ENCODE measurements at regions not wholly inside any gene's neighbourhood (a gene's known extent, or its start where the extent isn't known, plus 50 kb on each side); places are given as distances from the start of the nearest gene placed in this dataset.

- Mint-ChIP-seq H3K9me3 (peaks cover 5% of the 10 kb centered on the region), H3K4me3 (no peak overlapping the region), H3K4me1 (no peaks in the 10 kb centered on the region), H3K27ac (no peak overlapping the region), H3K36me3 (ENCODE audit: low read depth) (peaks cover 2% of the 10 kb centered on the region), H3K27me3 (ENCODE audit: insufficient read depth) (no peaks in the 10 kb centered on the region)
- no peak for DNase-seq
- Histone ChIP-seq H3K9me3 (ENCODE audit: control insufficient read depth, low read length) (peaks cover 4% of the 10 kb centered on the region), H3K36me3 (ENCODE audit: control insufficient read depth, insufficient read depth, low read length) (no peaks in the 10 kb centered on the region), H3K4me3 (ENCODE audit: low read length) (no peak overlapping the region), H3K9ac (ENCODE audit: extremely low read depth, low read length, poor library complexity, severe bottlenecking) (no peak overlapping the region), H3K27ac (ENCODE audit: low read depth, low read length) (no peak overlapping the region), H3K4me1 (ENCODE audit: control insufficient read depth, insufficient read depth, low read length) (peaks cover 3% of the 10 kb centered on the region), H3K27me3 (ENCODE audit: control insufficient read depth, insufficient read depth, low read length, poor library complexity, severe bottlenecking) (no peaks in the 10 kb centered on the region)
- TF ChIP-seq, protein P1, sequence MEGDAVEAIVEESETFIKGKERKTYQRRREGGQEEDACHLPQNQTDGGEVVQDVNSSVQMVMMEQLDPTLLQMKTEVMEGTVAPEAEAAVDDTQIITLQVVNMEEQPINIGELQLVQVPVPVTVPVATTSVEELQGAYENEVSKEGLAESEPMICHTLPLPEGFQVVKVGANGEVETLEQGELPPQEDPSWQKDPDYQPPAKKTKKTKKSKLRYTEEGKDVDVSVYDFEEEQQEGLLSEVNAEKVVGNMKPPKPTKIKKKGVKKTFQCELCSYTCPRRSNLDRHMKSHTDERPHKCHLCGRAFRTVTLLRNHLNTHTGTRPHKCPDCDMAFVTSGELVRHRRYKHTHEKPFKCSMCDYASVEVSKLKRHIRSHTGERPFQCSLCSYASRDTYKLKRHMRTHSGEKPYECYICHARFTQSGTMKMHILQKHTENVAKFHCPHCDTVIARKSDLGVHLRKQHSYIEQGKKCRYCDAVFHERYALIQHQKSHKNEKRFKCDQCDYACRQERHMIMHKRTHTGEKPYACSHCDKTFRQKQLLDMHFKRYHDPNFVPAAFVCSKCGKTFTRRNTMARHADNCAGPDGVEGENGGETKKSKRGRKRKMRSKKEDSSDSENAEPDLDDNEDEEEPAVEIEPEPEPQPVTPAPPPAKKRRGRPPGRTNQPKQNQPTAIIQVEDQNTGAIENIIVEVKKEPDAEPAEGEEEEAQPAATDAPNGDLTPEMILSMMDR (conservative IDR thresholded peaks at IDR 0.05) = peak; percentile 81
These were observed 246.4 kb upstream of the ADAMTS5 start for GRCh38 chr21:27213303-27213702.

DNA sequence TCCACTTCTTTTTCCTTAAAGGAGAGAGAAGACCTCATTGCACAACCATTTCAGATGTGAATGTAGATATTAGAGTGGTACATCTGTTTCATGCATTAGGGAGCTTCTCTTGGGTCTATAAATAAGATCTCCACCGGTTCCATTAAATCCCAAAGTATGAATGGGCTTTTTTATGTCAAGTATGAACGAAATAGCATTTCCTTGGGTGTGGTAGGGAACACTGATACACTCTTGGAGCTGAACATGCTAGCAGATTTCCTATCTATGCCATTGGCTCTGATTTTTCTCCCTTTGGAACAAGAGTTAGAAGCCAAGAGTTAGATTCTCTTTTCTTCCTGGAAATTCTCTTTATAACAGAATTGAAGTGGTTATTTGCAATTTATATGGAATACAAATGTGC lies 245.6 kb upstream of the ADAMTS5 start:
- Histone ChIP-seq H3K27me3 (ENCODE audit: control insufficient read depth, insufficient read depth, low read length, poor library complexity, severe bottlenecking) (no peaks in the 10 kb centered on the region), H3K4me3 (ENCODE audit: low read length) (no peak overlapping the region), H3K4me1 (ENCODE audit: control insufficient read depth, insufficient read depth, low read length) (peaks cover 3% of the 10 kb centered on the region), H3K9ac (ENCODE audit: extremely low read depth, low read length, poor library complexity, severe bottlenecking) (no peak overlapping the region), H3K9me3 (ENCODE audit: control insufficient read depth, low read length) (peaks cover 11% of the 10 kb centered on the region), H3K36me3 (ENCODE audit: control insufficient read depth, insufficient read depth, low read length) (no peaks in the 10 kb centered on the region), H3K27ac (ENCODE audit: low read depth, low read length) (no peak overlapping the region)
- Mint-ChIP-seq H3K4me3 (no peak overlapping the region), H3K27me3 (ENCODE audit: insufficient read depth) (no peaks in the 10 kb centered on the region), H3K4me1 (no peaks in the 10 kb centered on the region), H3K27ac (no peak overlapping the region), H3K36me3 (ENCODE audit: low read depth) (peaks cover 4% of the 10 kb centered on the region), H3K9me3 (peaks cover 9% of the 10 kb centered on the region)
- WGBS, 2 experiments (ENCODE audit: insufficient coverage in 1 of 2, insufficient read length in 1 of 2) = 80 to 87% methylated on average over 1 to 2 of the region's 2 CpGs
- TF ChIP-seq, protein P1 (conservative IDR thresholded peaks at IDR 0.05) = no peak
- DNase-seq = no peak

DNA sequence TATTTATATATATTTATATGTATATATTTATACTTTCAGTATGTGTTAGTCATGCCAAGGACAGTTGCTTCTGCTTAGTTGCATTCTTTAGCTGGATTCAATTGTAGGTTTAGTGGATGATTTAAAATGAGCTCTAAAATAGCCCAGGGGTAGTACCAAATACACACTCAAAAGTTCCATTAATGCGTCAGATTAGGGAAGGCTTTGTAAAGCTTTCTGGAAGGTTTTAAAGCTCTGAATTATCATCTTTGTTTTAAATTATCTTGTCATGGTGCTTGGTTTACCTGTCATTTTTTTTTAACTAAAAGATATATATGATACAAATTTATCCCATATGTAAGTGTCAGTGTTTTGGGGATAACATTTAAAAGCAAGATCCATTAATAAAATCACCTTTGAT lies 242.7 kb upstream of the ADAMTS5 start:
- no peak overlapping the region for H3K9ac ChIP-seq (ENCODE audit: extremely low read depth, low read length, poor library complexity, severe bottlenecking)
- H3K36me3 Mint-ChIP-seq (ENCODE audit: low read depth) = peaks cover 4% of the 10 kb centered on the region
- H3K27ac ChIP-seq (ENCODE audit: low read depth, low read length) = no peak overlapping the region
- H3K4me1 Mint-ChIP-seq = peaks cover 4% of the 10 kb centered on the region
- H3K36me3 ChIP-seq (ENCODE audit: control insufficient read depth, insufficient read depth, low read length) = no peaks in the 10 kb centered on the region
- no peak for DNase-seq
- H3K9me3 Mint-ChIP-seq = peaks cover 9% of the 10 kb centered on the region
- H3K27me3 Mint-ChIP-seq (ENCODE audit: insufficient read depth) = no peaks in the 10 kb centered on the region
- H3K4me3 ChIP-seq (ENCODE audit: low read length) = no peak overlapping the region
- no peaks in the 10 kb centered on the region for H3K27me3 ChIP-seq (ENCODE audit: control insufficient read depth, insufficient read depth, low read length, poor library complexity, severe bottlenecking)
- no peak overlapping the region for H3K4me3 Mint-ChIP-seq
- TF ChIP-seq, protein P1 (conservative IDR thresholded peaks at IDR 0.05) = no peak
- no peaks in the 10 kb centered on the region for H3K4me1 ChIP-seq (ENCODE audit: control insufficient read depth, insufficient read depth, low read length)
- 100% methylated on average over 1 of the region's 1 CpG; no CpG with 5 or more reads in 1 of the 2 experiments for WGBS, 2 experiments (ENCODE audit: insufficient coverage in 1 of 2, insufficient read length in 1 of 2)
- H3K9me3 ChIP-seq (ENCODE audit: control insufficient read depth, low read length) = peaks cover 11% of the 10 kb centered on the region
- no peak overlapping the region for H3K27ac Mint-ChIP-seq

All from endodermal cell (in vitro differentiated cells).